ENCODE measurements at regions not wholly inside any gene's neighbourhood (a gene's known extent, or its start where the extent isn't known, plus 50 kb on each side); places are given as distances from the start of the nearest gene placed in this dataset.

DNA sequence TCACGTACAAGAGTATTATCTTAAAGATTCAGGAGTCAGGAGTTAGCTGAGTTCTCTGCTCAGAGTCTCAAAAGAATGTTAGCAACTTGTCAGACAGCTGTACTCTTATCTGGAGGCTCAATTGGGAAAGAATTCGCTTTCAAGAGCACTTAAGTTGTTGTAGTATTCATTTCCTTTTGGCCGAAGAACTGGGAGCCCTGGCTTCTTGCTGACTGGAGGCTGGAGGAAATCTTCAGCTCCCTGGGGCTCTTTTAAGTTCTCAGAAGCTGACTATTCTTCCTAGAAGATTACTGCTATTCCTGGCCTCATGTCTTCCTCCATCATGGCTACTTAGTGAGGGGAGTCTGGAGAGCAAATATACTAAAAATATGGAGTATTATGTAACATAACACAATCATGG, 587.2 kb downstream of the EPHA5 start:
- no peak overlapping the region for H3K4me3 ChIP-seq (ENCODE audit: control insufficient read depth in 1 of 2, extremely low read depth in 1 of 2, low read length in 1 of 2)
- H3K36me3 ChIP-seq (ENCODE audit: control insufficient read depth in 2 of 2, extremely low read depth in 1 of 2, insufficient read depth in 1 of 2, low read length in 1 of 2), result no peaks in the 10 kb centered on the region
- ChIA-PET CTCF (no interaction called here), POLR2A (no interaction called here)
- WGBS (ENCODE audit: insufficient coverage), result 83% methylated on average over 1 of the region's 3 CpGs
- ATAC-seq (replicated peaks in 1 of 4) (no peak), DNase-seq (no peak)
- no peak overlapping the region for H3K27ac ChIP-seq (ENCODE audit: low read length)
- no peaks in the 10 kb centered on the region for H3K9me3 ChIP-seq
- H3K4me3 Mint-ChIP-seq, result no peak overlapping the region
- H3K27me3 ChIP-seq (replicated peaks in 1 of 2; ENCODE audit: control insufficient read depth in 2 of 2, extremely low read depth in 1 of 2, insufficient read depth in 2 of 2, low read length in 1 of 2), result no peaks in the 10 kb centered on the region
- no peaks in the 10 kb centered on the region for H3K27me3 Mint-ChIP-seq
- no peaks in the 10 kb centered on the region for H3K36me3 Mint-ChIP-seq
- H3K4me1 ChIP-seq (ENCODE audit: control insufficient read depth in 1 of 2, extremely low read depth in 1 of 2, insufficient read depth in 2 of 2, low read length in 2 of 2), result no peaks in the 10 kb centered on the region
- H3K27ac Mint-ChIP-seq, result no peak overlapping the region
- H3K4me1 Mint-ChIP-seq, result no peaks in the 10 kb centered on the region
- peaks cover 13 to 35% (median 17%) of the 10 kb centered on the region in 3 donors for H3K9me3 Mint-ChIP-seq

DNA sequence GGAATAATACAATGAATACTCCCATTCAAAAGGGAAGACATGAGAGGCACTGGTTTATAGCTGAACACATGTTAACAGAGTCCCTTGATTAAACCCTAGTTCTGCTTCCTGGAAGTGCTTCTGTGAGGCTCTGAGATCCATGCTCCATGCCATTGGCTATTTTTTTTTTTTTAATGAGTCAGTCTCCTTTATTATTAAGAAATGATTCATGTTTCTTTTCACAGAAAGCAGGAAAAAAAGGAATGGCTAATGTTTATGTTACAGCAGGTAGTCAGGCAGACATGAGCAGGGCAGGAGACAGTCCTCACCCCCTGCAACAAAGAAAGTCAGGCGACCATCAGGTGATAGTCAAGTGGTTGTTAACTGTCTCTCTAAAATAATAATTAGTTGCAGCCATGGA, 598.7 kb downstream of the EPHA5 start:
- no peaks in the 10 kb centered on the region for H3K36me3 ChIP-seq (ENCODE audit: control insufficient read depth in 2 of 2, extremely low read depth in 1 of 2, insufficient read depth in 1 of 2, low read length in 1 of 2)
- WGBS (ENCODE audit: insufficient coverage), result no CpG with 5 or more reads among the region's 1 CpG
- no peaks in the 10 kb centered on the region for H3K27me3 Mint-ChIP-seq
- H3K27ac Mint-ChIP-seq, result no peak overlapping the region
- H3K9me3 Mint-ChIP-seq, result peaks cover 0 to 15% (median 5%) of the 10 kb centered on the region in 3 donors
- CTCF ChIA-PET, result no interaction called here
- H3K27ac ChIP-seq (ENCODE audit: low read length), result no peak overlapping the region
- no peaks in the 10 kb centered on the region for H3K27me3 ChIP-seq (replicated peaks in 1 of 2; ENCODE audit: control insufficient read depth in 2 of 2, extremely low read depth in 1 of 2, insufficient read depth in 2 of 2, low read length in 1 of 2)
- POLR2A ChIA-PET, result no interaction called here
- no peaks in the 10 kb centered on the region for H3K4me1 Mint-ChIP-seq
- H3K4me3 Mint-ChIP-seq, result no peak overlapping the region
- no peak overlapping the region for H3K4me3 ChIP-seq (ENCODE audit: control insufficient read depth in 1 of 2, extremely low read depth in 1 of 2, low read length in 1 of 2)
- no peaks in the 10 kb centered on the region for H3K36me3 Mint-ChIP-seq
- DNase-seq (no peak), ATAC-seq (replicated peaks in 1 of 4) (no peak)
- H3K9me3 ChIP-seq, result no peaks in the 10 kb centered on the region
- no peaks in the 10 kb centered on the region for H3K4me1 ChIP-seq (ENCODE audit: control insufficient read depth in 1 of 2, extremely low read depth in 1 of 2, insufficient read depth in 2 of 2, low read length in 2 of 2)

DNA sequence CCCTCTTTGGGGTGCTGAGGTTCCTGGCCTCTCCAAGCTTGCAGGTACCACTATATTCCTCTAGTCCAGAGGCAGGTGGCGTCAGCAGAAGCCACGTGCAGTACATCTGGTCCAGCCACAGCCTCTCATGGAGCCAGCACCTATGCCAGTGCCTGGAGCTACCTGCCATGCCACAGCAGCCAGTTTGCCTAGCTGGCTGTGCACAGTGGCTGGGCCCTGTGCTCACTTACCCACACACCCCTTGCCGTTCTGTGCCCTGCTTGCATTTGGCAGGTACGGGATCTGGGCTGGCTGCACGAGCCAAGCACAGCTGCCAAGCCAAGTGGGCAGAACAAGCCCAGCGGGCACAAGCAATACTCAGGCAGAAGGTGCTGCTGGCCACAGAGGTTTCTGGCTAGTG, 601.1 kb downstream of the EPHA5 start:
- no peaks in the 10 kb centered on the region for H3K36me3 Mint-ChIP-seq
- DNase-seq (no peak), ATAC-seq (replicated peaks in 1 of 4) (no peak)
- Histone ChIP-seq H3K27ac (ENCODE audit: low read length) (no peak overlapping the region), H3K36me3 (ENCODE audit: control insufficient read depth in 2 of 2, extremely low read depth in 1 of 2, insufficient read depth in 1 of 2, low read length in 1 of 2) (no peaks in the 10 kb centered on the region), H3K27me3 (replicated peaks in 1 of 2; ENCODE audit: control insufficient read depth in 2 of 2, extremely low read depth in 1 of 2, insufficient read depth in 2 of 2, low read length in 1 of 2) (no peaks in the 10 kb centered on the region), H3K4me1 (ENCODE audit: control insufficient read depth in 1 of 2, extremely low read depth in 1 of 2, insufficient read depth in 2 of 2, low read length in 2 of 2) (no peaks in the 10 kb centered on the region), H3K4me3 (ENCODE audit: control insufficient read depth in 1 of 2, extremely low read depth in 1 of 2, low read length in 1 of 2) (no peak overlapping the region), H3K9me3 (no peaks in the 10 kb centered on the region)
- POLR2A ChIA-PET, result no interaction called here
- no peaks in the 10 kb centered on the region for H3K4me1 Mint-ChIP-seq
- H3K27ac Mint-ChIP-seq, result no peak overlapping the region
- peaks cover 0 to 10% (median 7%) of the 10 kb centered on the region in 3 donors for H3K9me3 Mint-ChIP-seq
- CTCF ChIA-PET, result no interaction called here
- no peak overlapping the region for H3K4me3 Mint-ChIP-seq
- H3K27me3 Mint-ChIP-seq, result no peaks in the 10 kb centered on the region
- WGBS (ENCODE audit: insufficient coverage), result 59% methylated on average over 6 of the region's 6 CpGs

DNA sequence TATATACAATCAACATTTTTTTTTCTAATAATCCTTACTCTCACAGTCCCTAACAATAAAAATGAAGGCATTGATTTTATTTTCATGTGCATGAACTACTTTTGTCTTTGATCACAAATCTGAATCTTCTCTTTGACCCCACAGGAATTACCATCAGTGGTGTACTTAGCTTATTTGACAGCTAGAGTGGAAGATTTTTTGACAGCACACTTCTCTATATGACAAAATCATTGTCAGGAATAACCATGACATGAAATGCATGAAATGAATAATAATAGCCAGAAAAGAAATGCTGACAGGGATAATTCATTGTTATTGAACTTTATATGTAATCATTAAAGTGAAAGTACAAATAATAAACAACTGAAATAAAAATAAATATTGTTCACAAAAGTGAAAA, 604.2 kb downstream of the EPHA5 start:
- H3K27me3 Mint-ChIP-seq, result no peaks in the 10 kb centered on the region
- ATAC-seq (replicated peaks in 1 of 4) (no peak), DNase-seq (no peak)
- no peak overlapping the region for H3K4me3 Mint-ChIP-seq
- H3K27ac ChIP-seq (ENCODE audit: low read length), result no peak overlapping the region
- H3K27me3 ChIP-seq (replicated peaks in 1 of 2; ENCODE audit: control insufficient read depth in 2 of 2, extremely low read depth in 1 of 2, insufficient read depth in 2 of 2, low read length in 1 of 2), result no peaks in the 10 kb centered on the region
- H3K9me3 ChIP-seq, result no peaks in the 10 kb centered on the region
- ChIA-PET POLR2A (no interaction called here), CTCF (no interaction called here)
- no peak overlapping the region for H3K4me3 ChIP-seq (ENCODE audit: control insufficient read depth in 1 of 2, extremely low read depth in 1 of 2, low read length in 1 of 2)
- no peaks in the 10 kb centered on the region for H3K36me3 ChIP-seq (ENCODE audit: control insufficient read depth in 2 of 2, extremely low read depth in 1 of 2, insufficient read depth in 1 of 2, low read length in 1 of 2)
- no peaks in the 10 kb centered on the region for H3K36me3 Mint-ChIP-seq
- no peaks in the 10 kb centered on the region for H3K4me1 Mint-ChIP-seq
- H3K27ac Mint-ChIP-seq, result no peak overlapping the region
- peaks cover 0 to 13% (median 10%) of the 10 kb centered on the region in 3 donors for H3K9me3 Mint-ChIP-seq
- no peaks in the 10 kb centered on the region for H3K4me1 ChIP-seq (ENCODE audit: control insufficient read depth in 1 of 2, extremely low read depth in 1 of 2, insufficient read depth in 2 of 2, low read length in 2 of 2)

DNA sequence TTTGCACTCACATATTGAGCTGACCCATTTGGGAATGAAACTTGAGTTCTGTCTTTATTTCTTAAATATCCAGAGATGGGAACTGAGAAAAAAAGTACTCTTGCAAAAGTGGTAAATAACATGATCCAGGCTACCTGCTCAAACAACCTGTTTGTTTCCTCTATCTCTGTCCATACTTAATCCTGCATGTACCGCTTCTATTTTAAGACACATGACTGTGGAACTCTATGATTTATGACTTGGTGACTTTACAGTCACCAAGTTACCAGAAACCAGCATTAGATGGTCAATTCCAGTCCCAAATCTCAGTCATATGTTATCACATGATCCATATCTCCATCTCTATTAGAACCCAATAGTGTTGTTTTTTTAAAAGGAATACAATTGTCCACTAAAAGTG, 606.7 kb downstream of the EPHA5 start:
- no peak overlapping the region for H3K27ac Mint-ChIP-seq
- Histone ChIP-seq H3K27me3 (replicated peaks in 1 of 2; ENCODE audit: control insufficient read depth in 2 of 2, extremely low read depth in 1 of 2, insufficient read depth in 2 of 2, low read length in 1 of 2) (no peaks in the 10 kb centered on the region), H3K4me3 (ENCODE audit: control insufficient read depth in 1 of 2, extremely low read depth in 1 of 2, low read length in 1 of 2) (no peak overlapping the region), H3K27ac (ENCODE audit: low read length) (no peak overlapping the region), H3K9me3 (no peaks in the 10 kb centered on the region), H3K36me3 (ENCODE audit: control insufficient read depth in 2 of 2, extremely low read depth in 1 of 2, insufficient read depth in 1 of 2, low read length in 1 of 2) (no peaks in the 10 kb centered on the region), H3K4me1 (ENCODE audit: control insufficient read depth in 1 of 2, extremely low read depth in 1 of 2, insufficient read depth in 2 of 2, low read length in 2 of 2) (no peaks in the 10 kb centered on the region)
- no peak overlapping the region for H3K4me3 Mint-ChIP-seq
- WGBS (ENCODE audit: insufficient coverage), result 100% methylated on average over 1 of the region's 1 CpG
- ATAC-seq (replicated peaks in 1 of 4) (no peak), DNase-seq (no peak)
- ChIA-PET CTCF (no interaction called here), POLR2A (no interaction called here)
- no peaks in the 10 kb centered on the region for H3K4me1 Mint-ChIP-seq
- no peaks in the 10 kb centered on the region for H3K36me3 Mint-ChIP-seq
- peaks cover 0 to 11% (median 10%) of the 10 kb centered on the region in 3 donors for H3K9me3 Mint-ChIP-seq
- no peaks in the 10 kb centered on the region for H3K27me3 Mint-ChIP-seq

DNA sequence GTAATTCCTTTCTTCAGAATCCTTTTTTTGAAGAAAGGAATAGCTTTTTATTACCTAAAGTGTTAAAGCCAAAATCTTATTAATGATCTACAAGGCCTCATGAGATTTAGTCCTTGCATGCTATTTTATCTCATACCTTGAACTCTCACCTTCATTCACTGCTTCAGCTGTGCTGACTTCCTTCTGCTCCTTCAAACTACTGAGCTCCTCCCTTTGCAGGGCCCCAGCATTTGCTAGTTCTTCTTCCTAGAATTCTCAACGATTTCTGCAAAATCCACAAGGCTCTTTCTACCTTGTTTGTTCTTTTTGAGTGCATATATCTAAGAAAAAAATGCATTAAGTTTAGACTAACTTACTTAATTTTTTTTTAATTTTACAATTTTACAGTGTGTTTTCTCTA, 619.5 kb downstream of the EPHA5 start:
- no CpG with 5 or more reads among the region's 1 CpG for WGBS (ENCODE audit: insufficient coverage)
- CTCF ChIA-PET, result no interaction called here

More for the DNA sequence above, 619.5 kb downstream of the EPHA5 start:
- POLR2A ChIA-PET, result no interaction called here
- Histone ChIP-seq H3K27ac (ENCODE audit: low read length) (no peak overlapping the region), H3K4me3 (ENCODE audit: control insufficient read depth in 1 of 2, extremely low read depth in 1 of 2, low read length in 1 of 2) (no peak overlapping the region), H3K9me3 (no peaks in the 10 kb centered on the region), H3K27me3 (replicated peaks in 1 of 2; ENCODE audit: control insufficient read depth in 2 of 2, extremely low read depth in 1 of 2, insufficient read depth in 2 of 2, low read length in 1 of 2) (no peaks in the 10 kb centered on the region), H3K4me1 (ENCODE audit: control insufficient read depth in 1 of 2, extremely low read depth in 1 of 2, insufficient read depth in 2 of 2, low read length in 2 of 2) (peaks cover 0 to 4% of the 10 kb centered on the region in 2 experiments), H3K36me3 (ENCODE audit: control insufficient read depth in 2 of 2, extremely low read depth in 1 of 2, insufficient read depth in 1 of 2, low read length in 1 of 2) (no peaks in the 10 kb centered on the region)
- Mint-ChIP-seq H3K27ac (no peak overlapping the region), H3K4me1 (no peaks in the 10 kb centered on the region), H3K4me3 (no peak overlapping the region), H3K27me3 (no peaks in the 10 kb centered on the region), H3K9me3 (peaks cover 0 to 18% (median 3%) of the 10 kb centered on the region in 3 donors), H3K36me3 (no peaks in the 10 kb centered on the region)
- ATAC-seq (replicated peaks in 1 of 4) (no peak), DNase-seq (no peak)
